ENCODE measurements at regions not wholly inside any gene's neighbourhood (a gene's known extent, or its start where the extent isn't known, plus 50 kb on each side); places are given as distances from the start of the nearest gene placed in this dataset.

DNA sequence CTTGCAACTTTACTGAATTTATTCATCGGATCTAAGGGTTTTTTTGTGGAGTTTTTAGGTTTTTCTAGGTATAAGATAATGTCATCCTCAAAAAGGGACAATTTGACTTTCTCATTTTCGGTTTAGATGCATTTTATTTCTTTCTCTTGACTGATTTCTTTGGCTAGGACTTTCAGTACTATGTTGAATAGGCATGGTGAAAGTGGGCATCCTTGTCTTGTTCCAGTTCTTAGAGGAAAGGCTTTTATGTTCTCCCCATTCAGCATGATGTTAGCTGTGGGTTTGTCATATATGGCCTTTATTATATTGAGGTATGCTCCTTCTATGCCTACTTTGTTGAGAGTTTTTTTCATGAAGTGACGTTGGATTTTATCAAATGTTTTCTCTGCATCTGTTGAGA lies 106.7 kb downstream of the FAM43A start:
- Histone ChIP-seq H3K4me1 (ENCODE audit: control insufficient read depth in 2 of 2, insufficient read depth in 2 of 2, low read length in 2 of 2) (no peaks in the 10 kb centered on the region), H3K4me2 (replicated peaks; ENCODE audit: low read depth, low read length, poor library complexity, severe bottlenecking) (no peak overlapping the region), H4K20me1 (ENCODE audit: control insufficient read depth, insufficient read depth, low read length, poor library complexity, severe bottlenecking) (no peaks in the 10 kb centered on the region), H3K27me3 (replicated peaks in 1 of 4; ENCODE audit: control extremely low read depth in 1 of 4, control insufficient read depth in 3 of 4, insufficient read depth in 4 of 4, low read length in 3 of 4) (no peaks in the 10 kb centered on the region), H3K27ac (ENCODE audit: low read length in 2 of 2) (no peak overlapping the region), H3K79me2 (ENCODE audit: control insufficient read depth, insufficient read depth, low read length) (no peaks in the 10 kb centered on the region), H3K36me3 (replicated peaks in 1 of 2; ENCODE audit: control extremely low read depth in 1 of 2, control insufficient read depth in 1 of 2, extremely low read depth in 1 of 2, insufficient read depth in 2 of 2, low read length in 1 of 2) (no peaks in the 10 kb centered on the region), H3K9ac (ENCODE audit: low read length) (no peak overlapping the region), H3K9me3 (ENCODE audit: control extremely low read depth in 1 of 3, control insufficient read depth in 2 of 3, insufficient read depth in 1 of 3, low read length in 2 of 3) (peaks cover 0 to 12% (median 3%) of the 10 kb centered on the region in 3 donors), H3K4me3 (ENCODE audit: control extremely low read depth in 1 of 5, extremely low read depth in 1 of 5, insufficient read depth in 1 of 5, low read depth in 2 of 5, low read length in 4 of 5) (no peak overlapping the region), H2AFZ (ENCODE audit: insufficient read depth, low read depth, low read length, poor library complexity, severe bottlenecking) (no peak overlapping the region)
- Mint-ChIP-seq H3K27ac (no peak overlapping the region), H3K4me3 (no peak overlapping the region), H3K27me3 (no peaks in the 10 kb centered on the region), H3K4me1 (peaks cover 3% of the 10 kb centered on the region), H3K9me3 (ENCODE audit: insufficient read depth) (peaks cover 3% of the 10 kb centered on the region)
- WGBS (ENCODE audit: insufficient coverage) = no CpG with 5 or more reads among the region's 3 CpGs
- TF ChIP-seq, protein P1, sequence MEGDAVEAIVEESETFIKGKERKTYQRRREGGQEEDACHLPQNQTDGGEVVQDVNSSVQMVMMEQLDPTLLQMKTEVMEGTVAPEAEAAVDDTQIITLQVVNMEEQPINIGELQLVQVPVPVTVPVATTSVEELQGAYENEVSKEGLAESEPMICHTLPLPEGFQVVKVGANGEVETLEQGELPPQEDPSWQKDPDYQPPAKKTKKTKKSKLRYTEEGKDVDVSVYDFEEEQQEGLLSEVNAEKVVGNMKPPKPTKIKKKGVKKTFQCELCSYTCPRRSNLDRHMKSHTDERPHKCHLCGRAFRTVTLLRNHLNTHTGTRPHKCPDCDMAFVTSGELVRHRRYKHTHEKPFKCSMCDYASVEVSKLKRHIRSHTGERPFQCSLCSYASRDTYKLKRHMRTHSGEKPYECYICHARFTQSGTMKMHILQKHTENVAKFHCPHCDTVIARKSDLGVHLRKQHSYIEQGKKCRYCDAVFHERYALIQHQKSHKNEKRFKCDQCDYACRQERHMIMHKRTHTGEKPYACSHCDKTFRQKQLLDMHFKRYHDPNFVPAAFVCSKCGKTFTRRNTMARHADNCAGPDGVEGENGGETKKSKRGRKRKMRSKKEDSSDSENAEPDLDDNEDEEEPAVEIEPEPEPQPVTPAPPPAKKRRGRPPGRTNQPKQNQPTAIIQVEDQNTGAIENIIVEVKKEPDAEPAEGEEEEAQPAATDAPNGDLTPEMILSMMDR (IDR thresholded peaks at IDR 0.05) = no peak
- ATAC-seq (ENCODE audit: low read depth) (no peak), DNase-seq (no peak)
- intact Hi-C loops (cut with micrococcal nuclease) = no loop called here
- ChIA-PET CTCF (no interaction called here), POLR2A (no interaction called here)

DNA sequence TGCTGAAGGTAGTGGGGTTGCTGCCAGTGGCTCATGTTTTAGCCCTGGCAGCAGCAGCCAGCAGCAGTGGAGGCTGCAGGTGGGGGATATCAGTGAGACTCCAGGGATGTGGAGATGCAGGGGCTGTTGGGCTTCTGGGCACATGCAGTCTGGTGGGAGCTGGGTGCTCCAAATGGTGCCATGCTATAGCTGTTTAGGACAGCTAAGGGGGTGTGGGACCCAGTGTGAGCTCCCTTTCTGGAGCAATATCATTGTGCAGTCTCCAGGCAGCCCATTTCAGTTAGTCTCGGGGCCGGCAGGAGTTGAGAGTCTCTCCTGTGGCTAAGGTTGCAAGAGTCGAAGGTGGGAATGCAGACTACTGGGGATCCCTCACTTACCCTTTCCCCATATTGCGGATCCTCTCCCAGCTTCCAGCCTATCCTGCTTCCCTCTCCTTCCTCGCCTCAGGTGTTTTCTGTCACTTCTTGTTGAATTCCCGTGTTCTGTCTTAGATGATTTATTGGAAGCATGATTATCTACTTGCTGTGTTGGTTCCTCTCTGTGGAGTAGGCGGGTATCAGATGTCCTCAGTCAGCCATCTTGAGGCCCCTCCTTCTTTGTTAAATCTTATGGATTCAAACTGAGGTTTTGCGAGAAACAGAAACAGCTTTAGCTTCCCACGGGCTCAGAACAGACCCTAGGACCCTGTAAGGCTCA lies 112.0 kb downstream of the FAM43A start:
- Histone ChIP-seq H3K9ac (ENCODE audit: low read length) (no peak overlapping the region), H3K79me2 (ENCODE audit: control insufficient read depth, insufficient read depth, low read length) (no peaks in the 10 kb centered on the region), H3K4me2 (replicated peaks; ENCODE audit: low read depth, low read length, poor library complexity, severe bottlenecking) (no peak overlapping the region), H3K4me3 (ENCODE audit: control extremely low read depth in 1 of 5, extremely low read depth in 1 of 5, insufficient read depth in 1 of 5, low read depth in 2 of 5, low read length in 4 of 5) (no peak overlapping the region), H4K20me1 (ENCODE audit: control insufficient read depth, insufficient read depth, low read length, poor library complexity, severe bottlenecking) (no peaks in the 10 kb centered on the region), H3K27me3 (replicated peaks in 1 of 4; ENCODE audit: control extremely low read depth in 1 of 4, control insufficient read depth in 3 of 4, insufficient read depth in 4 of 4, low read length in 3 of 4) (peaks cover 0 to 3% (median 0%) of the 10 kb centered on the region in 4 experiments), H2AFZ (ENCODE audit: insufficient read depth, low read depth, low read length, poor library complexity, severe bottlenecking) (no peak overlapping the region), H3K36me3 (replicated peaks in 1 of 2; ENCODE audit: control extremely low read depth in 1 of 2, control insufficient read depth in 1 of 2, extremely low read depth in 1 of 2, insufficient read depth in 2 of 2, low read length in 1 of 2) (no peaks in the 10 kb centered on the region), H3K4me1 (ENCODE audit: control insufficient read depth in 2 of 2, insufficient read depth in 2 of 2, low read length in 2 of 2) (no peaks in the 10 kb centered on the region), H3K27ac (ENCODE audit: low read length in 2 of 2) (no peak overlapping the region), H3K9me3 (ENCODE audit: control extremely low read depth in 1 of 3, control insufficient read depth in 2 of 3, insufficient read depth in 1 of 3, low read length in 2 of 3) (peaks cover 0 to 13% (median 3%) of the 10 kb centered on the region in 3 donors)
- DNase-seq = no peak
- peaks cover 3% of the 10 kb centered on the region for H3K9me3 Mint-ChIP-seq (ENCODE audit: insufficient read depth)
- ChIA-PET CTCF (no interaction called here), POLR2A (no interaction called here)
- intact Hi-C loops (cut with micrococcal nuclease) = no loop called here
- no peak overlapping the region for H3K27ac Mint-ChIP-seq
- TF ChIP-seq EZH2 (IDR thresholded peaks at IDR 0.05; ENCODE audit: borderline replicate concordance, insufficient read depth, low read depth, low read length, poor library complexity, severe bottlenecking) = no peak
- TF ChIP-seq, protein P1 (IDR thresholded peaks at IDR 0.05) = no peak
- ATAC-seq (ENCODE audit: low read depth) = no peak
- H3K27me3 Mint-ChIP-seq = peaks cover 6% of the 10 kb centered on the region
- 80% methylated on average over 1 of the region's 9 CpGs for WGBS (ENCODE audit: insufficient coverage)
- no peak overlapping the region for H3K4me3 Mint-ChIP-seq
- H3K4me1 Mint-ChIP-seq = no peaks in the 10 kb centered on the region

Data from B cell (primary cell).